ENCODE measurements at regions not wholly inside any gene's neighbourhood (a gene's known extent, or its start where the extent isn't known, plus 50 kb on each side); places are given as distances from the start of the nearest gene placed in this dataset.
"Not testable (repeated sequence)": the region's sequence is repeated elsewhere in the genome, so short reads cannot be mapped to it uniquely, and the experiment has no call there.

- DNase-seq = no peak
Observed at GRCh38 chr7:3164380-3164792, 120.7 kb upstream of the CARD11 start.

DNA sequence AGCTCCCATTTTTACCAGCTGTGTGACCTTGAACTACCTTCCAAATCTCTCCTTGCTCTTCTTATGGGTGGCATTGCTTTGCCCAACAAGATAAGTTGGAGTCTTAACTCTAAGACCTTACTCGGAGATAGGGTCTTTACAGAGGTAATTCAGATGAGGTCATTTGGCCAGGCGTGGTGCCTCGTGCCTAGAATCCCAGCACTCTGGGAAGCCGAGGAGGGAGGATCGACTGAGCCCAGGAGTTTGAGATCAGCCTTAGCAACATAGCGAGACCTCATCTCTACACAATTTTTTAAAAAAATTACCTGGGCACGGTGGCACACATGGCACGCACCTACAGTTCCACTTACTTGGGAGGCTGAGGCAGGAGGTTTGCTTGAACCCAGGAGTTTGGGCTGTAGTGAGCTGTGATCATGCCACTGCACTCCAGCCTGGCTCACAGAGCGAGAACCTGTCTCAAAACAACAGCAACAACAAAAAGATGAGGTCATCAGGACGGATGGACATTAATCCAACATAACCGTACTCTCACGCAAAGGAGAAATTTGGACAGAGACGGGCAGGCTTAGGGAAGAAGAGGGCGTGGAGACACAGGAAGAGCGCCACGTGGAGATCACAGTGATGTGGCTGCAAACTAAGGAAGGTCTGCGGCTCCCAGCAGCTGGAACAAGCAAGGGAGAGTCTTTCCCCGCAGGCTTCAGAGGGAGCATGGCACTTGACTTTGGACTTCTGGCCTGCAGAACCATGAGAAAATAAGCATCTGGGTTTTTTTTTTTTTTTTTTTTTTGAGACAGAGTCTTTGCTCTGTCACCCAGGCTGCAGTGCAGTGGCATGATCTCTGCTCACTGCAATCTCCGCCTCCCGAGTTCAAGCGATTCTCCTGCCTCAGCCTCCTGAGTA is 122.3 kb upstream of the CARD11 start:
- DNase-seq = no peak

DNA sequence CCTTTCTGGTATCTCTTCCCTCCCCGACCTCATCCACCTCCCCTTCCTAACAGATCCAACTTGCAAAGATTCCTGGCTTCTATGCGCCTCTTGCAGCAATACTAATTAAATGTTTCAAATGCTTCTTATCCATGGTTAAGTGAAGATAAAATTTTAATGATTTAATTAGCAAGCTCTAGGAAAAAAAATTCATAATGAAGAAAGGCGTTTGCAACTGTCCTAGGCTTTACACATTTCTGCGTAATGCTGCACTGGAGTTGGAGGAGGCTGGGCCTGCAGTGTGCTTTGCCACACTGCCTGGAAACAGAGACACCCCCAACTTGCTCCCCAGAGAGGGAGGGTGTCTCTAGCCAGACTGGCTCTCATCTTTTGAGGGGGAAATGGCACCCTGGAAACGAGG is 123.9 kb upstream of the CARD11 start:
- no peak for DNase-seq

GRCh38 chr7:3168370-3168769 is 124.7 kb upstream of the CARD11 start:
- no peak for DNase-seq

- DNase-seq = no peak
Observed at GRCh38 chr7:3168869-3169268, 125.2 kb upstream of the CARD11 start.

DNA sequence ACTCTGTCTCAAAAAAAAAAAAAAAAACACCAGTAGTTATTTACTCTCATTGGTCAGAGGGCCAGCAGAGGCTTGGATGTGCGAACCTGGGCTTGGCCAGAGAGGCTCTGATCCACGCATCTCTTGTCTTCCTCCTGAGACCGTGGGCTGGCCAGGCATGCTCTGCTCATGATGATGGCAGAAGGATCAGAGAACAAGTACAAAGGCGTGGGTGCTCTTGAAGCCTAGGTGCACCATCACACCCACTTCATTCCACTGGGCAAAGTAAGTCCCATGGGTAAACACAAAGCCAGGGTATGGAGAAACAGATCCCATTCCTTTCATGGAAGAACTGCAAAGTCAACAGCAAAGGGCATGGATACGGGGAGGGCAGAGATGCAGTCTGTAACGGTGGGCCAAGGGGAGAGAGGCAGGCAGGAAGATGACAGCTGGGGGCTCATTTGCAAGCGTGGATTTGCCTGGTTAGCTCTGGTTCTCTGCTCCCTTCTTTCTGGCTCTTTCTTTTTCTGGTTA is 128.2 kb upstream of the SDK1 start:
- DNase-seq = no peak

DNA sequence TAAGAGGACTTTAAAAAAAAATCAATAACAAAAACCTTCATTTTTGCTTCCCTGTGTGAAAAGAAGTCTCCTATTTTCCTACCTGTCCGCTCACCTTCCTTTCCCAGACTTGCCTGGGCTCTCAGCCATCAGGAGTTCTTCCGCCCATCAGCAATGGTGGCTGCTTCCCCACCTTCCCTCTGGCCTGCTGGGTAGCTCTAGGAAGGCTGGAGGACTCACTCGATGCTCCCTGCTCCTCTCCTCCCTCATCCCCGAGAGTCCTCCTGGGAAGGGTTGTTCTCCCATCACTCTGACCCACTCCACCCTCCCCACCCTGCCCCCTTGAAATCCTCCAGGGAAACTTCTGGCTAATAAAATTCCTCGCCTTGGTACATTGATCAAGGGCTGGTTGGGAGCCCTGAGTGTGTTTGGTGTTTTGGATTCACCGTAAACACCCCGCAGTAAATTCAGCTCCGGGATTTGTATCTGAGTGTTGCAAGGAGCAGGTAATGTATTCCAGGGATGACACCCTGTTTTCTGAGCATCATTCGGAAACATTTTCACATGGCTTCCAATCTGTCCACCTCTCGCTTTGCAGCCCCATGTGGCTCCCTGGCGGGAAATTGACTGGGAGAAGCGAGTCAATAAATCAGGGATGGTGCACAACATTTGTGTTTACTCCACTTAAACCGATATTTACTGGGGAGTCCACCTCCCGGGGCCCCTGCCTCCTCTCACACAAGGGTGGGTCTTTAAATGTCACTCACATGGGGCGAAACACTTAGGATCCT is 126.4 kb upstream of the SDK1 start:
- DNase-seq = no peak

DNA sequence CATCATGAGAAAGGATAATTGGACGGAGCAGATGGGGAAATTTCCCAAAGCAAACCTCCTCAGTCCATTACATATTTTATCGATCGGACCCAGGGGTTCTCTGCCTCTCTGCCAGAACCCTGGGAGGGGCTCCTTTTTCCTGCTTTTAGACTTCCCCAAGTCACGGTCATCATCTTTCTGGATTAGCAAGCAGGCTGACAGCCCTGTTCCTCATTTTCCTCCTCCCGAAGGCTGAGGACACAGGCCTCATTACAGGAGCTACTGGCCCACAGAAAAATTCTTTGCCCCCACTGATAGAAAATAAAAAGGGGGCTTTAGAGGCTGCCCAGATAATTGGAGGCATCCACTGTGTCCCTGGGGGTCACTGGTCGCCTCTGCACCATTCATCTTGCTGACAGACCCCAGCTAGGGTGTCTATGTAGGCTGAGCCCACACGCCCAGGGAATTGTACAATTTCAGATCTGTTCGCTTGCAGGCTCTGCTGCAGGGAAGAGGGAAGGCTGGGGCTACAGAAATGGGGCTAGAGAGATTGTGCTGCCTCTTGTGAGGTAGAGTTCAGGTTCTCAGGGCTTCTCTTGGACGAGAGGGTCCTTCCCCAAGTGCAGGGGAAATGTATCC is 125.7 kb upstream of the SDK1 start:
- DNase-seq = no peak

- no peak for DNase-seq
Observed at GRCh38 chr7:3176112-3177000, 124.7 kb upstream of the SDK1 start.

DNA sequence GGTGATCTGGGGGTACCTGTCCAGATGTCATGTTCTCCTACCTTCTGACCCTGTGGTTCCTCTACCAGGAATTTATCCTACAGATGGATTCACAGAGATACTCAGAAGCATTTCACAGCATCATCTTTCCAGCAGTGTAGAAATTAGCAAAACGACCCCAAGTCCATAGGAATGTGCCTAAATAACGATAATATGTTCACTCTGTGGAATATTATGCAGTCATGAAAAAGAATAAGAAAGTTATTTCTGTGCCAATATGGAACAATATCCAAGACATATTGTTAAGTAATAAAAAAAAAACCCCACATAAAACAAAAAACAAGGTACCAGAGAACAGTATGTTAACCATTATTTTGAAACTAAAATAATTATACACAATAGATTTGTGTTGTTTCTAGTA is 123.8 kb upstream of the SDK1 start:
- no peak for DNase-seq

DNA sequence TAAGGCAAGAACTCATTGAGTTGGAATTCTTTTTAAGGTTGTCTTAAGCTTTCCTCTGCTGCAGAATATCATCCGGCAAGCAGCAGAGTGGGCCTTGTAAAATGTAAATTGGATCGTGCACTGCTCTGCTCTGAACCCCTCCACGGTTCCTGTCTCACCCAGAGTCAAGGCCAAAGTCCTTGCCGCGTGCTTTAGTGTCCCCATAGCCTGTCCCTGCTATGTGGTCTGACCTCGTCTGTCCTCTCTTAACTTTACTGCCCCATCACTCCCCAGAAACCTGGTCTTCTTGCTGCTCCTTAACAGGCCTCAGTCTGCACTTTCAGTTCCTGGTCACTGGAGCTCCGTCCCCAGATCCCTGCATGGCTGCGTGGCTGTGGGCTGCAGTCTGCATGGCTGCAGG is 121.6 kb upstream of the SDK1 start:
- DNase-seq = no peak

- DNase-seq = no peak
Observed at GRCh38 chr7:3180604-3181003, 120.4 kb upstream of the SDK1 start.

- DNase-seq = not testable (repeated sequence)
Observed at GRCh38 chr7:3182055-3182454, 119.0 kb upstream of the SDK1 start.

DNA sequence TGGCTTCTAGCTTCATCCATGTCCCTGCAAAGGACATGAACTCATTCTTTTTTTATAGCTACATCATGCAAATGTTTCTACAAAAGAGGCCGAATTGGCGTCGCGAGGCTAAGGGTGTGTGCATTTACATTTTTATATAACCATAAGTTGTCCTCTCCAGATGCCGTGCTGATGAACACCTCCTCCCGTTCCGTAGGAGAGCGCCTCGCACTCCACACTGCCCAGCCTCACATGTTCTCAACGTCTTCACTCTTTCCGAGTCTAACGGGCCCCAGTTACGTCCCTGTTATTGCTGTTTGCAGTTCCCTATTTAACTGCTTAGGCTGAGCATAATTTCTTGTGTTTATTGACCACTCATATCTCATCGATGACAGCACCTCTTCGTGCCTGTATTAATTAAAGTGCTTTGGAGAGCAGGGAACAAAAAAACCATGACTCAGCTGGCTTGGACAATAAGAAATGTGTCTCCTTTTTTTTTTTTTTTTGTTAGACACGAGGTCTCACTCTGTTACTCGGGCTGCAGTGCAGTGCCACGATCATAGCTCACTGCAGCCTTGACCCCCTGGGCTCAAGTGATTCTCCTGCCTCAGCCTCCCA is 113.5 kb upstream of the SDK1 start:
- DNase-seq = no peak

DNA sequence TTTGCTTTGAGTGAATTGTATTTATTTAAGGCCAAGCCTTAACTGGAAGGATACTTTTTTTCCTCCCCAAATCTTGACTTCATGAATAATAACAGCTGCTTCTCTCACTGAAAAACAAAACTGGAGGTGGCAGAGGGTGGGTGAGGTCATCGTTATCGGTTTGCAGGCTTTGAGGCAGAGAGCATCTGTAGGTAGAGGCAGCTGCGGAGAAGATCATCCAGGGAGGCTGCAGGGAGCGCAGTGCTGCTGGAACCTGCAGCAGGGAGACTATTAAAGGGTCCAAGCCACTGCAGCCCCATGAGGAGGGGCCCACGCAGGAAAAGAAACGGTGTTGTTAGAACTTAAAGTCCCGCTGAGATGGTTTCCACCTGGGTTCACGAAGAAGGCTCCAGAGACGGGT is 112.1 kb upstream of the SDK1 start:
- no peak for DNase-seq

DNA sequence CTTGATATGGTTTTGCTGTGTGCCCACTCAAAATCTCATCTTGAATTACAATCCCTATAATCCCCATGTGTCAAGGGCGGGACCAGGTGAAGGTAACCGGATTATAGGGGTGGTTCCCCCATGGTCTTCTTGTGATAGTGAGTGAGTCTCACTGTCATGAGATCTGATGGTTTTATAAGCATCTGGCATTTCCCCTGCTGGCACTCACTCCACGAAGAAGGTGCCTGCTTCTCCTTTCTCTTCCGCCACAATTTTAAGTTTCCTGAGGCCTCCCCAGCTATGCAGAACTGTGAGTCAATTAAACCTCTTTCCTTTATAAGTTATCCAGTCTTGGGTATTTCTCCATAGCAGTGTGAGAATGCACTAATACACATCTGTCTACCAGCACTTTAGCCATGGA is 109.5 kb upstream of the SDK1 start:
- DNase-seq = no peak

- DNase-seq = no peak
Observed at GRCh38 chr7:3192669-3193068, 108.4 kb upstream of the SDK1 start.

DNA sequence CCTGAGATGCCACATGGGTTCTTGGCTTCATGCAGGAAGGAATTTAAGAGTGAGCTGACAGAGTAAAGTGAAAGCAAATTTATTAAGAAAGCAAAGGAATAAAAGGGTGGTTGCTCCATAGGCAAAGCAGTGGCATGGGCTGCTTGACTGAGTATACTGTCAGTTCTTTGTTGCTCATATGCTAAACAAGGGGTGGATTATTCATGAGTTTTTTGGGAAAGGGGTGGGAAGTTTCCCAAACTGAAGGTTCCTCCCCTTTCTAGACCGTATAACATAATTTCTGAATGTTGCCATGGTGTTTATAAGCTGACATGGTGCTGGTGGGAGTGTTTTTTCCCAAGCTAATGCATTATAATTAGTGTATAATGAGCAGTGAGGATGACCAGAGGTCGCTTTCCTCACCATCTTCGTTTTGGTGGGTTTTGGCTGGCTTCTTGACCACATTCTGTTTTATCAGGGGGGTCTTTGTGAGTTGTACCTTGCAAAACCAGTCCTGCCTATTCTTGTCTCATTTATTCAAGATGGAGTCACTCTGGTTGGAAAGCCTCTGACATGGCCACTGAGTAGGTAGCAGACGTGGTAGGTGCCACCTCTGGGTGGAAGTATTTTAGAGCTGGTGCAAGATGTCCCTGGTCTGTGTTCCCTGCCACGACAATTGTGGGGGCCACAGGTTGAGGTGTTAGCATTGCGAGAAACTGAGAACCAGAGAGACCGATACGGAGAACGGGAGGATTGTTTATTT is 107.5 kb upstream of the SDK1 start:
- no peak for DNase-seq

DNA sequence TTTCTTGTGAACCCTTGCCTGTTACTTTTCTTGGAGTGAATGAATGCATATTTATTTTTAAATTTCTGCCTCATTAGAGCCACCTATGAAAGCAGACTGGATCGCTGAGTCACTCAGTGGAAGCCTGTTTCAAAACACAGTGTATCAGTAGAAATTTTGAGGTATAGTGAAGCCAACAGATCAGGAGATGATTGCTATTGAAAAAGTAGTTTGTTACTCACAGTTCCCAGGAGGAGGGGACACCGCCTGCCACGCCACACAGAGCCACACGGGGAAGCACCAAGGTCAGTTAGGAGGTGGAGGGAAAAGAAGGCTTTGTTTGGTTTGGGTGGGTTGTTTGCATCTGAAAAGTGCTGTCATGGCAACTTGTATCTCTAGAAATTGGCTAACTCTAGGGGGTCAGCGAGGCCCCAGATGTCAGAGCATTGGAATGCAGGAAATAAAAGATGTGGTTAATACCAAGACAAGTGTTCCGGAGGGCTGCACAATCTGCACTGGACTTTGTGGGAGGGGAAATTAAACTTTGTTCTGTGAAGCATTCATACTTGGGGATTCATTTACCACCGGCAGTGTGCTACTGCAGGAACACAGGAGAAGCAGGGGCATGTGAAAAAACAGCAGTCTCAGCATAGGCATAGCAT is 106.4 kb upstream of the SDK1 start:
- no peak for DNase-seq

- no peak for DNase-seq
Observed at GRCh38 chr7:3195160-3195559, 105.9 kb upstream of the SDK1 start.

Data from CD4-positive, alpha-beta T cell treated with Interleukin-1 beta for 1 hour (primary cell).